Ascending aorta (tissue), 2 donors: ENCODE measurements at regions not wholly inside any gene's neighbourhood (a gene's known extent, or its start where the extent isn't known, plus 50 kb on each side); places are given as distances from the start of the nearest gene placed in this dataset.

Source experiments
- DNase-seq, 2 donors: peaks; one replicate each; pipeline ENCODE4 v3.0.0-alpha.2; 2019; ENCODE audit warnings: low spot score in 2 of 2
- H3K27ac ChIP-seq, 2 donors: fragments of 200-600 bp; sonication (generic); one replicate each; pipeline ENCODE4 v1.5.1; 2016 to 2017; ENCODE audit warnings: mild to moderate bottlenecking in 1 of 2
- H3K27me3 ChIP-seq: fragments of 200-600 bp; sonication (generic); one replicate; pipeline ENCODE4 v1.5.1; 2017
- H3K36me3 ChIP-seq, 2 donors: fragments of 200-600 bp; sonication (generic); one replicate each; pipeline ENCODE4 v1.5.1; 2016
- H3K4me1 ChIP-seq, 2 donors: fragments of 200-600 bp; sonication (generic); one replicate each; pipeline ENCODE4 v1.5.1; 2016 to 2017; ENCODE audit warnings: mild to moderate bottlenecking in 1 of 2
- H3K4me3 ChIP-seq, 2 donors: fragments of 200-600 bp; sonication (generic); one replicate each; pipeline ENCODE4 v1.5.1; 2016 to 2017; ENCODE audit warnings: mild to moderate bottlenecking in 1 of 2
- H3K9me3 ChIP-seq, 2 donors: fragments of 200-600 bp; sonication (generic); one replicate each; pipeline ENCODE4 v1.5.1; 2016
- CTCF ChIP-seq, 3 experiments: fragments of 200-600 bp in 2 of 3; fragments of 450-650 bp in 1 of 3; sonication (generic) in 2 of 3; IDR thresholded peaks; one replicate each; pipeline ENCODE4 v1.5.1; 2016 to 2019; ENCODE audit warnings: antibody characterized with exemption in 3 of 3, mild to moderate bottlenecking in 1 of 3, moderate library complexity in 1 of 3
- intact Hi-C: fragments of 100-400 bp; cut with DNase I; formaldehyde crosslinking; loops from one replicate; pipeline ENCODE4 v1.15.1; 2023

- no peaks in the 10 kb centered on the region for H3K4me1 ChIP-seq
- no peaks in the 10 kb centered on the region for H3K27me3 ChIP-seq
- TF ChIP-seq CTCF (IDR thresholded peaks at IDR 0.05), result no peak
- H3K9me3 ChIP-seq, result peaks cover 0 to 5% of the 10 kb centered on the region in 2 donors
- no peaks in the 10 kb centered on the region for H3K36me3 ChIP-seq
- intact Hi-C loops, result no loop called here
- no peak overlapping the region for H3K4me3 ChIP-seq
- no peak overlapping the region for H3K27ac ChIP-seq
- DNase-seq, result no peak
Observed at GRCh38 chr13:78286748-78287147, 316.6 kb downstream of the POU4F1 start.

- Histone ChIP-seq H3K4me1 (no peaks in the 10 kb centered on the region), H3K27ac (no peak overlapping the region), H3K4me3 (no peak overlapping the region), H3K9me3 (no peaks in the 10 kb centered on the region), H3K27me3 (no peaks in the 10 kb centered on the region), H3K36me3 (no peaks in the 10 kb centered on the region)
- no peak for DNase-seq
- no peak for TF ChIP-seq CTCF (IDR thresholded peaks at IDR 0.05)
- intact Hi-C loops, result no loop called here
Observed at GRCh38 chr13:78265098-78265497, 338.3 kb downstream of the POU4F1 start.

GRCh38 chr13:78258304-78258703, 339.7 kb upstream of the EDNRB start:
- no peak for TF ChIP-seq CTCF (IDR thresholded peaks at IDR 0.05)
- Histone ChIP-seq H3K27me3 (no peaks in the 10 kb centered on the region), H3K4me3 (no peak overlapping the region), H3K4me1 (no peaks in the 10 kb centered on the region), H3K9me3 (no peaks in the 10 kb centered on the region), H3K36me3 (no peaks in the 10 kb centered on the region), H3K27ac (no peak overlapping the region)
- DNase-seq, result no peak
- intact Hi-C loops, result no loop called here

- TF ChIP-seq CTCF (IDR thresholded peaks at IDR 0.05), result no peak
Observed at GRCh38 chr13:78256484-78256883, 337.9 kb upstream of the EDNRB start.

GRCh38 chr13:78254113-78254512, 335.5 kb upstream of the EDNRB start:
- no peaks in the 10 kb centered on the region for H3K9me3 ChIP-seq
- H3K27me3 ChIP-seq, result no peaks in the 10 kb centered on the region
- H3K27ac ChIP-seq, result no peak overlapping the region
- H3K4me1 ChIP-seq, result no peaks in the 10 kb centered on the region
- H3K4me3 ChIP-seq, result no peak overlapping the region
- no peak for DNase-seq
- H3K36me3 ChIP-seq, result no peaks in the 10 kb centered on the region
- intact Hi-C loops, result no loop called here
- TF ChIP-seq CTCF (IDR thresholded peaks at IDR 0.05), result no peak

More at GRCh38 chr13:78256484-78256883, 337.9 kb upstream of the EDNRB start:
- no peaks in the 10 kb centered on the region for H3K36me3 ChIP-seq
- H3K4me3 ChIP-seq, result no peak overlapping the region
- H3K27me3 ChIP-seq, result no peaks in the 10 kb centered on the region
- H3K4me1 ChIP-seq, result no peaks in the 10 kb centered on the region
- intact Hi-C loops, result no loop called here
- H3K9me3 ChIP-seq, result no peaks in the 10 kb centered on the region
- no peak overlapping the region for H3K27ac ChIP-seq
- DNase-seq, result no peak

- H3K27me3 ChIP-seq, result no peaks in the 10 kb centered on the region
- H3K36me3 ChIP-seq, result no peaks in the 10 kb centered on the region
- no peak overlapping the region for H3K27ac ChIP-seq
- H3K4me3 ChIP-seq, result no peak overlapping the region
- no peak for TF ChIP-seq CTCF (IDR thresholded peaks at IDR 0.05)
- DNase-seq, result no peak
- intact Hi-C loops, result no loop called here
- H3K9me3 ChIP-seq, result no peaks in the 10 kb centered on the region
- H3K4me1 ChIP-seq, result no peaks in the 10 kb centered on the region
Observed at GRCh38 chr13:78247362-78247761, 328.7 kb upstream of the EDNRB start.
